Kidney (tissue), 13 donors: ENCODE measurements at regions not wholly inside any gene's neighbourhood (a gene's known extent, or its start where the extent isn't known, plus 50 kb on each side); places are given as distances from the start of the nearest gene placed in this dataset.
A peak's percentile ranks its signal among the peaks of the same experiment; 100 is the strongest.

Source experiments
- DNase-seq, 5 donors: peaks; one replicate each; pipeline ENCODE4 v3.0.0-alpha.2; 2013 to 2020
- FAIRE-seq: peaks from 2 replicates; lab custom pipeline; 2012; peaks lifted over from hg19 to GRCh38; lab: Jason Lieb, UNC
- H3K27ac ChIP-seq, 2 donors: one replicate each; pipeline ENCODE4 v1.7.0; 2013; ENCODE audit warnings: low read depth in 2 of 2, low read length in 2 of 2, inconsistent platforms in 1 of 2
- H3K27me3 ChIP-seq: one replicate; pipeline ENCODE4 v1.7.1; 2013; ENCODE audit warnings: low read length, inconsistent platforms; ENCODE audit not compliant: control insufficient read depth, insufficient read depth
- H3K36me3 ChIP-seq, 3 donors: one replicate each; pipeline versions ENCODE4 v1.7.0 to v1.7.1; 2013; ENCODE audit warnings: low read length in 3 of 3, control low read depth in 1 of 3, inconsistent platforms in 1 of 3; ENCODE audit not compliant: insufficient read depth in 3 of 3, control insufficient read depth in 2 of 3
- H3K4me1 ChIP-seq, 3 donors: one replicate each; pipeline versions ENCODE4 v1.7.0 to v1.7.1; 2013; ENCODE audit warnings: low read length in 3 of 3, inconsistent platforms in 1 of 3, low read depth in 1 of 3; ENCODE audit not compliant: control insufficient read depth in 2 of 3, insufficient read depth in 2 of 3
- H3K4me3 ChIP-seq, 3 donors: one replicate each; pipeline versions ENCODE4 v1.7.0 to v1.8.1; 2013; ENCODE audit warnings: low read length in 3 of 3, control low read depth in 1 of 3, inconsistent platforms in 1 of 3
- H3K9ac ChIP-seq, 3 donors: one replicate each; pipeline versions ENCODE4 v1.7.0 to v1.7.1; 2013; ENCODE audit warnings: low read length in 3 of 3, control low read depth in 1 of 3, inconsistent platforms in 1 of 3
- H3K9me3 ChIP-seq, 3 donors: one replicate each; pipeline versions ENCODE4 v1.7.0 to v1.7.1; 2013; ENCODE audit warnings: low read length in 3 of 3, control low read depth in 1 of 3, inconsistent platforms in 1 of 3; ENCODE audit not compliant: control insufficient read depth in 2 of 3, insufficient read depth in 1 of 3
- CTCF ChIP-seq: IDR thresholded peaks from 3 replicates; pipeline ENCODE4 v1.5.1; 2012; ENCODE audit warnings: mild to moderate bottlenecking, moderate library complexity, borderline replicate concordance; ENCODE audit not compliant: insufficient read depth; ENCODE audit errors: extremely low read depth
- intact Hi-C: fragments of 100-400 bp; cut with DNase I; formaldehyde crosslinking; loops from one replicate; pipeline ENCODE4 v1.11.1; 2022
- donor health status: control.
- donor health status: control.
- donor health status: control.
- donor health status: control.
- donor health status: control.
- donor health status: DM: yes; HTN: yes; CAD: no.
- donor health status: Normal renal cell carcinoma (clear cell type).

- H3K36me3 ChIP-seq, result no peaks in the 10 kb centered on the region
- intact Hi-C loops, result no loop called here
- no peaks in the 10 kb centered on the region for H3K9me3 ChIP-seq
- DNase-seq (peak in 3 of 5 donors; percentile 63 to 65 (median 65)), FAIRE-seq (no peak)
- H3K4me1 ChIP-seq, result no peaks in the 10 kb centered on the region
- TF ChIP-seq CTCF, result no peak
- H3K27ac ChIP-seq, result no peak overlapping the region
- no peaks in the 10 kb centered on the region for H3K27me3 ChIP-seq
- no peak overlapping the region for H3K9ac ChIP-seq
- no peak overlapping the region for H3K4me3 ChIP-seq
Observed at GRCh38 chr2:8595811-8596600, 85.8 kb upstream of the ID2 start.

- intact Hi-C loops, result no loop called here
- DNase-seq (no peak), FAIRE-seq (no peak)
- Histone ChIP-seq H3K36me3 (no peaks in the 10 kb centered on the region), H3K4me3 (no peak overlapping the region), H3K27me3 (no peaks in the 10 kb centered on the region), H3K4me1 (no peaks in the 10 kb centered on the region), H3K27ac (no peak overlapping the region), H3K9me3 (no peaks in the 10 kb centered on the region), H3K9ac (no peak overlapping the region)
- no peak for TF ChIP-seq CTCF
Observed at GRCh38 chr2:8597094-8597493, 84.8 kb upstream of the ID2 start.

GRCh38 chr2:8597559-8598225 is 84.2 kb upstream of the ID2 start:
- intact Hi-C loops, result no loop called here
- TF ChIP-seq CTCF, result no peak
- H3K4me1 ChIP-seq, result no peaks in the 10 kb centered on the region
- no peaks in the 10 kb centered on the region for H3K27me3 ChIP-seq
- no peak overlapping the region for H3K4me3 ChIP-seq
- H3K9me3 ChIP-seq, result no peaks in the 10 kb centered on the region
- H3K9ac ChIP-seq, result no peak overlapping the region
- DNase-seq (no peak), FAIRE-seq (no peak)
- no peaks in the 10 kb centered on the region for H3K36me3 ChIP-seq
- no peak overlapping the region for H3K27ac ChIP-seq
